NB4 (cell line): ENCODE measurements at regions not wholly inside any gene's neighbourhood (a gene's known extent, or its start where the extent isn't known, plus 50 kb on each side); places are given as distances from the start of the nearest gene placed in this dataset.

Experiments used
- DNase-seq: peaks from one replicate; pipeline ENCODE4 v3.0.0; 2010; ENCODE audit warnings: low read depth
- H3K4me3 ChIP-seq: one replicate; pipeline ENCODE4 v1.5.1; 2011; ENCODE audit warnings: mild to moderate bottlenecking, low read depth, low read length, moderate library complexity
- CTCF ChIP-seq: IDR thresholded peaks from one replicate; pipeline ENCODE4 v1.5.1; 2012; ENCODE audit warnings: low read depth, low read length
- MAX ChIP-seq: IDR thresholded peaks from 2 replicates; pipeline ENCODE4 v1.6.1; 2011; ENCODE audit warnings: low read depth, low read length
- MYC ChIP-seq: IDR thresholded peaks from 2 replicates; pipeline ENCODE4 v1.6.1; 2011; ENCODE audit warnings: low read depth, low read length
- POLR2A ChIP-seq: IDR thresholded peaks from 2 replicates; pipeline ENCODE4 v1.6.1; 2011; ENCODE audit warnings: mild to moderate bottlenecking; ENCODE audit not compliant: insufficient read length; ENCODE audit errors: extremely low read depth

GRCh38 chr16:85191341-85191965 is 79.2 kb upstream of the CIBAR2 start:
- no peak for TF ChIP-seq MYC
- TF ChIP-seq MAX: no peak
- no peak for TF ChIP-seq POLR2A
- no peak for TF ChIP-seq CTCF
- no peak overlapping the region for H3K4me3 ChIP-seq
- no peak for DNase-seq

- H3K4me3 ChIP-seq: no peak overlapping the region
- TF ChIP-seq CTCF: no peak
- TF ChIP-seq MYC: no peak
- no peak for TF ChIP-seq MAX
- DNase-seq: no peak
Measured at GRCh38 chr16:85192238-85193114, 80.2 kb upstream of the CIBAR2 start.

GRCh38 chr16:85193115-85193493 is 80.8 kb upstream of the CIBAR2 start:
- no peak for TF ChIP-seq POLR2A
- no peak for TF ChIP-seq MYC
- H3K4me3 ChIP-seq: no peak overlapping the region
- DNase-seq: no peak

- no peak for TF ChIP-seq MAX
- no peak for TF ChIP-seq MYC
- TF ChIP-seq CTCF: no peak
- no peak for TF ChIP-seq POLR2A
- no peak for DNase-seq
- H3K4me3 ChIP-seq: no peak overlapping the region
Measured at GRCh38 chr16:85193876-85194275, 81.6 kb upstream of the CIBAR2 start.

- H3K4me3 ChIP-seq: no peak overlapping the region
- TF ChIP-seq MAX: no peak
- no peak for TF ChIP-seq CTCF
- no peak for TF ChIP-seq MYC
- TF ChIP-seq POLR2A: no peak
- no peak for DNase-seq
Measured at GRCh38 chr16:85194307-85195270, 82.3 kb upstream of the CIBAR2 start.

- DNase-seq: no peak
- H3K4me3 ChIP-seq: no peak overlapping the region
- TF ChIP-seq POLR2A: no peak
- no peak for TF ChIP-seq CTCF
- no peak for TF ChIP-seq MAX
- no peak for TF ChIP-seq MYC
Measured at GRCh38 chr16:85195271-85195647, 83.0 kb upstream of the CIBAR2 start.
